ENCODE measurements at regions not wholly inside any gene's neighbourhood (a gene's known extent, or its start where the extent isn't known, plus 50 kb on each side); places are given as distances from the start of the nearest gene placed in this dataset.

GRCh38 chr21:28805885-28806284, 186.8 kb downstream of the LTN1 start:
- Histone ChIP-seq H3F3A (ENCODE audit: control insufficient read depth, insufficient read depth) (no peaks in the 10 kb centered on the region), H3K27ac (ENCODE audit: low read depth, low read length) (no peak overlapping the region), H3K9me3 (ENCODE audit: control insufficient read depth, insufficient read depth, low read length) (no peaks in the 10 kb centered on the region), H3K9me2 (replicated peaks; ENCODE audit: control insufficient read depth, low read length) (no peaks in the 10 kb centered on the region), H3K4me2 (ENCODE audit: low read length) (no peak overlapping the region), H3K36me3 (ENCODE audit: control insufficient read depth, low read length) (no peaks in the 10 kb centered on the region), H3K27me3 (ENCODE audit: control insufficient read depth, low read length) (no peaks in the 10 kb centered on the region), H3K4me1 (ENCODE audit: control insufficient read depth, low read length) (no peaks in the 10 kb centered on the region), H3K4me3 (ENCODE audit: low read length) (no peak overlapping the region), H3K79me2 (ENCODE audit: control insufficient read depth, low read length) (no peaks in the 10 kb centered on the region), H4K20me1 (ENCODE audit: control insufficient read depth, insufficient read depth, low read depth, low read length) (no peaks in the 10 kb centered on the region)
- TF ChIP-seq EZH2phosphoT487 (IDR thresholded peaks at IDR 0.05; ENCODE audit: borderline replicate concordance, low read length) (no peak), CTCF (IDR thresholded peaks at IDR 0.05; ENCODE audit: low read depth, low read length, poor library complexity, severe bottlenecking) (no peak)

GRCh38 chr21:28804089-28804670, 188.5 kb downstream of the LTN1 start:
- no peak overlapping the region for H3K27ac ChIP-seq (ENCODE audit: low read depth, low read length)
- no peaks in the 10 kb centered on the region for H3K9me3 ChIP-seq (ENCODE audit: control insufficient read depth, insufficient read depth, low read length)
- no peaks in the 10 kb centered on the region for H4K20me1 ChIP-seq (ENCODE audit: control insufficient read depth, insufficient read depth, low read depth, low read length)
- no peak overlapping the region for H3K4me3 ChIP-seq (ENCODE audit: low read length)
- no peak overlapping the region for H3K4me2 ChIP-seq (ENCODE audit: low read length)
- H3K27me3 ChIP-seq (ENCODE audit: control insufficient read depth, low read length), result no peaks in the 10 kb centered on the region
- TF ChIP-seq CTCF (IDR thresholded peaks at IDR 0.05; ENCODE audit: low read depth, low read length, poor library complexity, severe bottlenecking) (no peak), EZH2phosphoT487 (IDR thresholded peaks at IDR 0.05; ENCODE audit: borderline replicate concordance, low read length) (no peak)
- H3F3A ChIP-seq (ENCODE audit: control insufficient read depth, insufficient read depth), result no peaks in the 10 kb centered on the region
- no peaks in the 10 kb centered on the region for H3K79me2 ChIP-seq (ENCODE audit: control insufficient read depth, low read length)
- no peaks in the 10 kb centered on the region for H3K36me3 ChIP-seq (ENCODE audit: control insufficient read depth, low read length)
- H3K4me1 ChIP-seq (ENCODE audit: control insufficient read depth, low read length), result no peaks in the 10 kb centered on the region
- no peaks in the 10 kb centered on the region for H3K9me2 ChIP-seq (replicated peaks; ENCODE audit: control insufficient read depth, low read length)

- Histone ChIP-seq H3K9me3 (ENCODE audit: control insufficient read depth, insufficient read depth, low read length) (no peaks in the 10 kb centered on the region), H3F3A (ENCODE audit: control insufficient read depth, insufficient read depth) (no peaks in the 10 kb centered on the region), H3K27me3 (ENCODE audit: control insufficient read depth, low read length) (no peaks in the 10 kb centered on the region), H3K9me2 (replicated peaks; ENCODE audit: control insufficient read depth, low read length) (no peaks in the 10 kb centered on the region), H3K4me3 (ENCODE audit: low read length) (no peak overlapping the region), H3K4me2 (ENCODE audit: low read length) (no peak overlapping the region), H4K20me1 (ENCODE audit: control insufficient read depth, insufficient read depth, low read depth, low read length) (no peaks in the 10 kb centered on the region), H3K27ac (ENCODE audit: low read depth, low read length) (no peak overlapping the region), H3K79me2 (ENCODE audit: control insufficient read depth, low read length) (no peaks in the 10 kb centered on the region), H3K4me1 (ENCODE audit: control insufficient read depth, low read length) (no peaks in the 10 kb centered on the region), H3K36me3 (ENCODE audit: control insufficient read depth, low read length) (no peaks in the 10 kb centered on the region)
- TF ChIP-seq CTCF (IDR thresholded peaks at IDR 0.05; ENCODE audit: low read depth, low read length, poor library complexity, severe bottlenecking) (no peak), EZH2phosphoT487 (IDR thresholded peaks at IDR 0.05; ENCODE audit: borderline replicate concordance, low read length) (no peak)
These were observed 190.8 kb downstream of the LTN1 start for GRCh38 chr21:28801906-28802305.
